ENCODE measurements at regions not wholly inside any gene's neighbourhood (a gene's known extent, or its start where the extent isn't known, plus 50 kb on each side); places are given as distances from the start of the nearest gene placed in this dataset.

GRCh38 chr12:127533353-127533752, 733.6 kb upstream of the TMEM132C start:
- no peak for DNase-seq (ENCODE audit: low read depth)

- DNase-seq (ENCODE audit: low read depth) = no peak
Measured at GRCh38 chr12:127536833-127537428, 730.0 kb upstream of the TMEM132C start.

- no peak for DNase-seq (ENCODE audit: low read depth)
Measured at GRCh38 chr12:127538316-127538715, 728.7 kb upstream of the TMEM132C start.

DNA sequence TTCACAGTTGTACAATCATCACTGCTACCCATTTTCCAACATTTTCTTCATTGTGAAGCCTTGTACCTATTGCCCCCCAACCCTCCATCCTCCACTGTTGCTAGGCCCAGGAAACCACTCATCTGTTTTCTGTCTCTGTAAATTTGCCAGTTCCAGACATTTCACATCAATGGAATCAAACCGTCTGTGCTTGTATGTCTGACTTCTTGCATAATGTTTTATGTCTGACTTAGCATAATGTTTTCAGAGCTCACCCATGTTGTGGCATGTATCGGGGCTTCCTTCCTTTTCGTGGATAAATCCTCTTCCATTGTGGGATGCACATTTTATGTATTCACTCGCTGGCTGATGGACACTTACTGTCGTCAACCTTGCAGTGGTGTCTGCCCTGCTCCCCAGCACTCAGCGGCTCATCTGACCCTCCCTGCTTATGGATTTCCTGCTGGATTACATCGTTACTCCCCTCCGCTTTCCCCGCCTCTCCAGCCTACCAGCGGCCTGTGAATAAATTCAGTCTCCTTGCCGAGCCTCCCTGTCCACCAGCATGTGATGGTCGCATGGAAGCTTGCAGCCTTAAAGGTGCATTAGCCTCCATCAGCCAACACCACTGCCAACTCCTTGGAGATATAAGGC, 727.6 kb upstream of the TMEM132C start:
- no peak for DNase-seq (ENCODE audit: low read depth)

DNA sequence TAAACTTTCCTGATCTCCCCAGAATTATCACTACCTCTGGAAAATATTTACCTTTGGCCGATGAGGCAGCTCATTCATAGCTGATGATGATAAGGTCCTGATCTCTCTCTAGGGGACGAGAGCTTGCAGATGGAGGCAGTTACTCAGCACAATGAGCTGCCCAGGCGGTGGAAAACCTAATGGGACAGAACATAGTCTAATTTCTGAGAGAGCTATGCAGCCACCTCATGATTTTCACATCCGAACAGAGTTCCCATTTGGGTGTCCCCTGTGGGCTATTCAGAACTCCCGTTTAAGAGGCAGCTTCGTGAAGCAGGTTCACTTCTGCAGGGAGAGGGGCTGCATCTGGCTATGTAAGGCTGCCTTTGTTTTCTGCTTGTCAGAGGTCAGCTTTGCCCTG, 724.6 kb upstream of the TMEM132C start:
- no peak for DNase-seq (ENCODE audit: low read depth)

GRCh38 chr12:127542931-127543330, 724.0 kb upstream of the TMEM132C start:
- DNase-seq (ENCODE audit: low read depth) = no peak

- DNase-seq (ENCODE audit: low read depth) = no peak
Measured at GRCh38 chr12:127546721-127547505, 720.1 kb upstream of the TMEM132C start.

- DNase-seq (ENCODE audit: low read depth) = no peak
Measured at GRCh38 chr12:127548123-127548553, 718.8 kb upstream of the TMEM132C start.

DNA sequence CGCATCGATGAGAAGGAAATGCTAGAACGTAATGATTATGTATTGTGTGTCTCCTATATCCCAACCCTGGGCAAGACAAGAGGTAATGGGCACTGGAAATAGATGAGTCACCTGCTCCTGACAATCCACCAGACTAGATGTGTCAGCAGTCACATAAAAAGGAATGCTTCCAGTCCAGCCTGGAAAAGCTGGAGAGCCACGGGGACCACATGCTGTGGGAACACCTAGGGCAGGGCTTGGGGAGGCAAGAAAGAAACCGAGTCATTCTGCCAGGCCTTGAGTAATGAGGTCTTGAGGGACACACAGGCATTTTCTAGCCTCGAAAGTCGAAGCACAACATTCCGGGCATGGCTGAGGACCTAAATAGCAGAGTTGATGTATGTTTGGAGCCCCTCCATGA, 716.7 kb upstream of the TMEM132C start:
- DNase-seq (ENCODE audit: low read depth) = no peak

DNA sequence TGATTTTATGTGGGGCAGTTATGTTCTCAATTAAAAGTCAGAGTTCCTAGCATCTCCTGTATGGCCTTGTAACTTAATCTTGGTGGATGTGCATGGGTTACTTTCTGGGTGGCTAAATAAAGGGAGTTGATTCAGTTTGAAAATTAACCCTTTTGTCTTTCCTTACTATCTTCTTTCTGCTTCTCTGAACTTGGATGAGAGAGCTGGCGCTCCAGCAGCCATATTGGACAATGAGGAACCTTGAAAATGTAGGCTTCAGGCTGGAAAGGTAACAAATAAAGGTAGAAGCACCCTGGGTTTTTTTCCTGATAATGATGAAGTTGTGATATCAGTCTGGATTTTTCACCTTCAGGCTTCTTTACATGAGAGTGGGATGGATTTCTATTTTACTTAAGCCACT, 714.1 kb upstream of the TMEM132C start:
- DNase-seq (ENCODE audit: low read depth) = no peak

DNA sequence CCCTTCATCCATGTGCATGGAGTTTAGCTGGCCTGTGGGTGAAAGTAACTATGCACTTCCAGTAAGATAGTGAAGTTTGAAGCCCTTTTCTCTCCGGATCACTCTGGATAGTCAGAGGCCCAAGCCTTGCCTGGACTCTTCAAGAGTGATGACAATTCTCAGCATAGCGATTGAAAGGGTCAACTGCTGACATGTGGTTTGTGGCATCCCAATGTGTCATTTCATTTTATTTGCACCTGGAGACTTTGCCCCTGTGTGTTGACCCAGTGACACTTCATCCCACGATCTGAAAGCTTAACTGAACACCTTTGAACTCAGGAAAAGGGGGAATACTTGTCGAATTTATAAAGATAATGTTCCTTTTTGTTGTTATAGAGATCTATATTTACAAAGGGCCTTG, 711.9 kb upstream of the TMEM132C start:
- DNase-seq (ENCODE audit: low read depth) = no peak

- DNase-seq (ENCODE audit: low read depth) = no peak
Measured at GRCh38 chr12:127556231-127556886, 710.6 kb upstream of the TMEM132C start.

DNA sequence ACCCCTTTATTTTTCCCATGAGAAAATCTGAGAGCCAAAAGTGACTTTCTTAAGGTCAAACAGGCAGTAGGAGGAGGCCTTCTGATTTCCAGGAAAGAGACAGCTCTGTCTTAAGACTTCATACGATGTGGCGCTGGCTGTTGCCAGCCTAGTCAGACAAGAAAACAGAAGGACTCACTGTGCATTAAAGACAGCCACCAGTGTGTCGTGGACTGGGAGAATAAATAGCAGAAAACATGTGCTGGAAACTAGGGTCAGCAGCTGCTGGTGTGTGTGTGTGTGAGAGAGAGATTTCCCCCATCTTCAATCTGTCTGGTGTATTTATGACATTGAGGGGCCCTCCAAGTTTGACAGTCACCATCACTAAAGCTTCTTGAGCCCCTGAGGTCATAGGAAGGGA, 708.6 kb upstream of the TMEM132C start:
- DNase-seq (ENCODE audit: low read depth) = no peak

DNA sequence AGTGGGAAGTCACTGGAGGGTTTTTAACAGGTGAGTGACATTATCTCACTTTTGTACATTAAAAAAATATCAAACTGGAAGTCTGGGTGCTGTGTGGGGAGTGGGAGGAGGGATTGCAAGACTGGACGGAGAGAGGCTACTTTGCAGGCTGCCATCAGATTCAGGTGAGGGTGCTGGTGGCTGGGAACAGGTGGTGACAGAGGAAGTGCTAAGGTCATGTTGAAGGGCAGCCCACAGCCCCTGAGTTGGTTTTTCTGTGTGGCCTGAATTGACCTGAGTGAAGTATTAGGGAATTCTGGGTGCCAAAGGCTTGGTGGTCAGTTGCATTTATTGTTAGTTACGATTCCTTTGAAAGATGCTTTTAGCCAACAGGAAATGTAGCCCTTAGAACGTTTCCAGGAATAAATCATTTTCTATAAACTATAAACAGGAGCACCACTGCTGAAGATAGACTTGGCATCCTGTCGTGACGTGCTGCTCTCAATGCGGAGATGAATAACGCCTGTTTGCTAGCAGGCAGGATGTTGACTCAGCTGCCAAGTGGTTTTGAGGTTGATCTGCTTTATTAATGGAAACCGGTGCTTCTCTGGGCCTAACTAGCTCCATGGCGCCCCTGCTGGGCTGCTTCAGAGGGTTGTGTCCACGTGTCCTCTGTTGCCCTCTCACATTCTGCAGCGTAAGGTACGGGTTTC, 707.5 kb upstream of the TMEM132C start:
- DNase-seq (ENCODE audit: low read depth) = no peak

- DNase-seq (ENCODE audit: low read depth) = no peak
Measured at GRCh38 chr12:127560041-127560478, 706.9 kb upstream of the TMEM132C start.

GRCh38 chr12:127562816-127563215, 704.2 kb upstream of the TMEM132C start:
- DNase-seq (ENCODE audit: low read depth) = no peak

DNA sequence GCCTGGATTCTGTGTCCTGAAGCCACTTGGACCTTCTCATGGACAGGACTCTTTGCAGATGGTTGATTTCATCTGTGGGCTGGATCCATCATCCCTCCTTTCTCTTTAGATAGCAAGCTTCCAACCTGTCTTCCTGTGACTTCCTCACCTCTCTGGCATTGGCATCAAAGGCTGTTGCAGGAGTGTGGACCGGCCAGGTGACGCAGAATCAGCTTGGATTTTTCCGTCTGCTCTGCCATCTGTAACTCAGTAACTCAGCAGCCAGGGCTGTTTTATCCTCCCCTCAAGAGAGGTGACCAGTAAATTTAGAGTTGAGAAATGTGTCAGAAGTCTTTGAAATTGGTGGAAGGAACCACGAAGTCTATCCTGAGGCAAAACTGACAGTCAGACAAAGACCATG, 701.7 kb upstream of the TMEM132C start:
- no peak for DNase-seq (ENCODE audit: low read depth)

DNA sequence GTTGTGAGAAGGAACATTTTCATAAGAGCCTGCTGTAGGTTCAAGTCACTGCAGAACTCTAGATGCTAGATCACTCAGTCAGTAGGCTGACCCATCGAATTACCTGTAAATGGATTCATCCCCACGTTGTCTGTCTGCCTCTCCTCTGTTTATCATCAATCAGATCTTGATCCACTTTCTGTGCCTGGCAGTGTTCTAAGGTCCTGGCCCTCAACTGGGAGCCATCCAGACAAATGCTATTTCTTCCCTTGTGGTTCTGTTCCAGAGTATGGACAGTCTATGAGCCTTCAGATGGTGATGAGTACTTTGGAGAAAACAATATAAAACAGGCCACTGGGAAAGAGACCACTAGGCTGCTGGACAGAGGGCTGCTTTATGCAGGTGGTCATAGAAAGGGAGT, 699.4 kb upstream of the TMEM132C start:
- no peak for DNase-seq (ENCODE audit: low read depth)

- no peak for DNase-seq (ENCODE audit: low read depth)
Measured at GRCh38 chr12:127570387-127570786, 696.6 kb upstream of the TMEM132C start.

DNA sequence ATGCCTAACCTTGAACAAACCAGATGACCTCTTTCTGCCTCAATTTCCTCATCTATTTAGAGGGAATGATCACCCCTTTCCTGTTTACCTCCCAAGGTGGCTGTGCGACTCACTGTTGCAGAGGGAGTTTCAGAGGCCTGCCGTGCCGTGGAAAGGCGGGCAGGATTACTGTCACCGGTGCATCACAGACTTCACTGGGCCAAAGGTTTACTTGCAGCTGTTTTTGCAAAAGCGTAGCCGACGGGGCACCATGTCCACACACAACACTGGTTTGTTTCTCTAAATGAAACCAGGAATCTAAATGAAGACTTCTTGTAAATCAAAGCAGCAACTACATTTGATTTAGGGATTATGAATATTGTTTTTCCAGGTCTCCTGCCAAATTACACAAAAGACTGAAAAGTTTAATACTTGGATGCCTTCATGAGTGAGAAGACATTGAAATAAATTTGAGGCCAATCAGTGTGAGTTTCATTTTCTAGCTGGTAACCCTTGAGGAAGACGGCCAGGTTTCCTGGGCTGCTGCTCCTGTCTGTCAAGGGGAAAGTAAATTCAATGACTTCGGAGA, 696.1 kb upstream of the TMEM132C start:
- no peak for DNase-seq (ENCODE audit: low read depth)

DNA sequence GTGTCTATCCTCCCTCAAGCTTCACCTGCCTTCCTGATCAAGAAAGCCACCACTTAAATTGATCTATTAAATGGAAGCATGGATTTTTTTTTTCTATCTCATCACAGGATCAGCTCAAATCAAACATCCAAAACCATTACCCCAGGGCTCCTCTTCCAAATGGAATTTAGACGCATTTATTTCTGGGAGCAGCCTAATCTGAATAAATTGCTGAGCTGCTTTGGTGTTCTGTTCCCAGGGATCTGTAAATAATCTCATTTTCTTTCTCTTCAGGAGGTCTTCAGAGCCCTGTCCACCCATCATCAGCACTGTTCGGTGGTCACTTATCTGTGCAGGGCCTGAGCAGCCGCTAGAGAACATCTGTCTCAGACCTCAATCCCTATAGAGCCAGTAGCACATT, 695.4 kb upstream of the TMEM132C start:
- no peak for DNase-seq (ENCODE audit: low read depth)

- no peak for DNase-seq (ENCODE audit: low read depth)
Measured at GRCh38 chr12:127579446-127579845, 687.5 kb upstream of the TMEM132C start.

Measured in activated T-cell treated with anti-CD3 and anti-CD28 coated beads for 1 hour (primary cell).